ENCODE measurements at regions not wholly inside any gene's neighbourhood (a gene's known extent, or its start where the extent isn't known, plus 50 kb on each side); places are given as distances from the start of the nearest gene placed in this dataset.

GRCh38 chr10:22850541-22850940 is 77.3 kb upstream of the ARMC3 start (continued):
- TF ChIP-seq ZUFSP (CRISPR knock-in tag; IDR thresholded peaks at IDR 0.05; ENCODE audit: borderline replicate concordance) (no peak), SMC3 (IDR thresholded peaks at IDR 0.05; ENCODE audit: low read length) (no peak), GMEB1 (CRISPR knock-in tag; IDR thresholded peaks at IDR 0.05; ENCODE audit: borderline replicate concordance) (no peak), NCOA1 (CRISPR knock-in tag; IDR thresholded peaks at IDR 0.05) (no peak), ATF7 (IDR thresholded peaks at IDR 0.05) (no peak), ATF7 (CRISPR knock-in tag; IDR thresholded peaks at IDR 0.05) (no peak), ZFP91 (CRISPR knock-in tag; IDR thresholded peaks at IDR 0.05; ENCODE audit: borderline replicate concordance) (no peak)

GRCh38 chr10:22849077-22849805 is 78.6 kb upstream of the ARMC3 start:
- H4K20me1 ChIP-seq (ENCODE audit: insufficient read depth, low read length) = no peaks in the 10 kb centered on the region
- peaks cover 37% of the 10 kb centered on the region for H3K4me1 ChIP-seq (ENCODE audit: insufficient read depth, low read length)
- H3K27ac ChIP-seq (ENCODE audit: extremely low read length, insufficient read depth, low read length) = no peak overlapping the region
- CTCF ChIA-PET (ENCODE audit: low intra/inter-chr PET ratio, low total read pairs) = no interaction called here
- FAIRE-seq (no peak), DNase-seq (ENCODE audit: low spot score) (peak; percentile 66), ATAC-seq (peak; percentile 95)
- H3K9me3 ChIP-seq (ENCODE audit: low read length) = no peaks in the 10 kb centered on the region
- H3K4me3 ChIP-seq (replicated peaks in 1 of 3; ENCODE audit: insufficient read depth in 1 of 3, low read depth in 2 of 3, low read length in 3 of 3) = peak overlapping the region; percentile 20 to 46 (median 21); a peak in 4 of 6 replicates
- in situ Hi-C loops (cut with HindIII; ENCODE audit: extremely low pct_ligation_motif_present, low pct_unique_long_range_greater_than_20kb) (no loop called here), intact Hi-C loops (cut with micrococcal nuclease; ENCODE audit: unreplicated experiment) (no loop called here)
- peak overlapping the region; percentile 87 for H2AFZ ChIP-seq (ENCODE audit: low read length)
- no peaks in the 10 kb centered on the region for H3K36me3 ChIP-seq (replicated peaks in 1 of 2; ENCODE audit: control insufficient read depth in 1 of 2, insufficient read depth in 2 of 2, low read length in 2 of 2)
- POLR2A ChIA-PET = no interaction called here
- H3K9ac ChIP-seq (ENCODE audit: insufficient read depth, low read depth, low read length) = no peak overlapping the region; the same call in 1 of the 2 replicates
- no TSS peak for BruUV-seq (replicated peaks)
- no peaks in the 10 kb centered on the region for H3K27me3 ChIP-seq (ENCODE audit: control insufficient read depth in 1 of 2, insufficient read depth in 2 of 2, low read length in 2 of 2)
- peak overlapping the region; percentile 60 for H3K4me2 ChIP-seq (ENCODE audit: low read depth, low read length)
- H3K79me2 ChIP-seq (ENCODE audit: insufficient read depth, low read length) = no peaks in the 10 kb centered on the region
- WGBS (ENCODE audit: low lambda C conversion rate) = 29% methylated on average over 12 of the region's 12 CpGs
- TF ChIP-seq FOSL1 (CRISPR knock-in tag; IDR thresholded peaks at IDR 0.05; ENCODE audit: borderline replicate concordance) (no peak), ATF7-NPFF (CRISPR knock-in tag; IDR thresholded peaks at IDR 0.05; ENCODE audit: low read depth) (no peak), FOXA1 (IDR thresholded peaks at IDR 0.05) (no peak), FOXA1 (CRISPR knock-in tag; IDR thresholded peaks at IDR 0.05) (no peak), ZNF138 (CRISPR knock-in tag; IDR thresholded peaks at IDR 0.05; ENCODE audit: low read depth) (no peak), HBP1 (CRISPR knock-in tag; IDR thresholded peaks at IDR 0.05; ENCODE audit: low read depth) (no peak), ZNF333 (CRISPR knock-in tag; IDR thresholded peaks at IDR 0.05; ENCODE audit: borderline replicate concordance) (no peak), SRF (IDR thresholded peaks at IDR 0.05; ENCODE audit: low read depth, low read length) (no peak), ZNF768 (CRISPR knock-in tag; IDR thresholded peaks at IDR 0.05) (0 out of 2 replicates have a peak, but pooled peaks have one; percentile 23), RXRA (CRISPR knock-in tag; IDR thresholded peaks at IDR 0.05) (no peak), KDM4B (CRISPR knock-in tag; IDR thresholded peaks at IDR 0.05) (no peak), SATB2 (CRISPR knock-in tag; IDR thresholded peaks at IDR 0.05) (no peak)
